GM18907 (cell line): ENCODE measurements at regions not wholly inside any gene's neighbourhood (a gene's known extent, or its start where the extent isn't known, plus 50 kb on each side); places are given as distances from the start of the nearest gene placed in this dataset.

Experiments used
- ATAC-seq: cut with Tn5 transposase; IDR thresholded peaks from one replicate; pipeline ENCODE4 v1.9.1; 2021; ENCODE audit warnings: mild to moderate bottlenecking, moderate library complexity; ENCODE audit not compliant: unreplicated experiment

GRCh38 chr1:56418151-56418631 is 161.2 kb downstream of the PLPP3 start:
- no peak for ATAC-seq

- ATAC-seq: no peak
These were observed 161.7 kb downstream of the PLPP3 start for GRCh38 chr1:56417646-56418045.

- no peak for ATAC-seq
These were observed 162.9 kb downstream of the PLPP3 start for GRCh38 chr1:56416495-56416894.

GRCh38 chr1:56415720-56416119 is 163.6 kb downstream of the PLPP3 start:
- ATAC-seq: no peak

GRCh38 chr1:56415258-56415657 is 164.1 kb downstream of the PLPP3 start:
- ATAC-seq: no peak

GRCh38 chr1:56414728-56415224 is 164.6 kb downstream of the PLPP3 start:
- no peak for ATAC-seq

- no peak for ATAC-seq
These were observed 165.6 kb downstream of the PLPP3 start for GRCh38 chr1:56413671-56414199.

GRCh38 chr1:56411484-56412180 is 167.7 kb downstream of the PLPP3 start:
- ATAC-seq: no peak

GRCh38 chr1:56411021-56411420 is 168.3 kb downstream of the PLPP3 start:
- ATAC-seq: no peak

- no peak for ATAC-seq
These were observed 169.0 kb downstream of the PLPP3 start for GRCh38 chr1:56410405-56410804.

- ATAC-seq: peak; percentile 45
These were observed 170.2 kb downstream of the PLPP3 start for GRCh38 chr1:56409112-56409691.

GRCh38 chr1:56406821-56407220 is 172.5 kb downstream of the PLPP3 start:
- ATAC-seq: no peak

- ATAC-seq: no peak
These were observed 174.8 kb downstream of the PLPP3 start for GRCh38 chr1:56404561-56405030.

- no peak for ATAC-seq
These were observed 175.3 kb downstream of the PLPP3 start for GRCh38 chr1:56404066-56404465.

GRCh38 chr1:56403321-56403720 is 176.0 kb downstream of the PLPP3 start:
- no peak for ATAC-seq

- ATAC-seq: no peak
These were observed 178.2 kb downstream of the PLPP3 start for GRCh38 chr1:56401191-56401590.

GRCh38 chr1:56400526-56400925 is 178.8 kb downstream of the PLPP3 start:
- ATAC-seq: no peak

GRCh38 chr1:56399795-56400194 is 179.6 kb downstream of the PLPP3 start:
- ATAC-seq: no peak

GRCh38 chr1:56399326-56399725 is 180.0 kb downstream of the PLPP3 start:
- ATAC-seq: no peak

- no peak for ATAC-seq
These were observed 181.5 kb downstream of the PLPP3 start for GRCh38 chr1:56397811-56398231.

- ATAC-seq: no peak
These were observed 182.0 kb downstream of the PLPP3 start for GRCh38 chr1:56397409-56397808.

- no peak for ATAC-seq
These were observed 182.8 kb downstream of the PLPP3 start for GRCh38 chr1:56396581-56396980.
